Activated CD8-positive, alpha-beta memory T cell treated with anti-CD3 and anti-CD28 coated beads for 36 hours (primary cell): ENCODE measurements at regions not wholly inside any gene's neighbourhood (a gene's known extent, or its start where the extent isn't known, plus 50 kb on each side); places are given as distances from the start of the nearest gene placed in this dataset.
"Not testable (repeated sequence)": the region's sequence is repeated elsewhere in the genome, so short reads cannot be mapped to it uniquely, and the experiment has no call there.

ENCODE experiments used
- CTCF ChIA-PET: fragments of 350-600 bp; sonication (Branson Sonifier 250); formaldehyde crosslinking; loops from one replicate; lab custom pipeline; 2021; ENCODE audit warnings: antibody characterized with exemption; lab: Charles Lee
- POLR2A ChIA-PET: fragments of 350-600 bp; sonication (Branson Sonifier 250); formaldehyde crosslinking; loops from one replicate; lab custom pipeline; 2021; ENCODE audit warnings: antibody characterized with exemption; lab: Charles Lee

GRCh38 chr6:169985121-169986015 lies 233.9 kb downstream of the ERMARD start:
- POLR2A ChIA-PET: no interaction called here
- CTCF ChIA-PET: no interaction called here

- CTCF ChIA-PET: no interaction called here
- POLR2A ChIA-PET: no interaction called here
These were observed 233.0 kb downstream of the ERMARD start for GRCh38 chr6:169984181-169985120.

GRCh38 chr6:169983651-169984050 lies 232.2 kb downstream of the ERMARD start:
- POLR2A ChIA-PET: no interaction called here
- CTCF ChIA-PET: no interaction called here

GRCh38 chr6:169982461-169983386 lies 231.3 kb downstream of the ERMARD start:
- ChIA-PET POLR2A (no interaction called here), CTCF (no interaction called here)

GRCh38 chr6:169981969-169982368 lies 230.5 kb downstream of the ERMARD start:
- ChIA-PET CTCF (no interaction called here), POLR2A (no interaction called here)

- POLR2A ChIA-PET: no interaction called here
- CTCF ChIA-PET: no interaction called here
These were observed 230.1 kb downstream of the ERMARD start for GRCh38 chr6:169981568-169981967.

- ChIA-PET CTCF (no interaction called here), POLR2A (no interaction called here)
These were observed 229.5 kb downstream of the ERMARD start for GRCh38 chr6:169980826-169981450.

- POLR2A ChIA-PET: no interaction called here
These were observed 228.5 kb downstream of the ERMARD start for GRCh38 chr6:169979873-169980432.

GRCh38 chr6:169978615-169979161 lies 227.3 kb downstream of the ERMARD start:
- CTCF ChIA-PET: no interaction called here
- POLR2A ChIA-PET: no interaction called here

More at GRCh38 chr6:169979873-169980432, 228.5 kb downstream of the ERMARD start:
- CTCF ChIA-PET: no interaction called here

GRCh38 chr6:169977434-169978265 lies 226.2 kb downstream of the ERMARD start:
- POLR2A ChIA-PET: no interaction called here
- CTCF ChIA-PET: no interaction called here

- POLR2A ChIA-PET: no interaction called here
- CTCF ChIA-PET: no interaction called here
These were observed 225.1 kb downstream of the ERMARD start for GRCh38 chr6:169976301-169977081.

GRCh38 chr6:169975701-169976100 lies 224.3 kb downstream of the ERMARD start:
- ChIA-PET POLR2A (no interaction called here), CTCF (no interaction called here)

GRCh38 chr6:169975286-169975685 lies 223.9 kb downstream of the ERMARD start:
- ChIA-PET CTCF (no interaction called here), POLR2A (no interaction called here)

GRCh38 chr6:169974663-169975062 lies 223.2 kb downstream of the ERMARD start:
- POLR2A ChIA-PET: no interaction called here

GRCh38 chr6:169973588-169974467 lies 222.4 kb downstream of the ERMARD start:
- POLR2A ChIA-PET, CTCF ChIA-PET: not testable (repeated sequence)

More at GRCh38 chr6:169974663-169975062, 223.2 kb downstream of the ERMARD start:
- CTCF ChIA-PET: no interaction called here

GRCh38 chr6:169972736-169973135 lies 221.3 kb downstream of the ERMARD start:
- CTCF ChIA-PET: no interaction called here

More at GRCh38 chr6:169972736-169973135, 221.3 kb downstream of the ERMARD start:
- POLR2A ChIA-PET: no interaction called here
